Pancreas (tissue), 10 donors: ENCODE measurements at regions not wholly inside any gene's neighbourhood (a gene's known extent, or its start where the extent isn't known, plus 50 kb on each side); places are given as distances from the start of the nearest gene placed in this dataset.

Source experiments
- ATAC-seq, 4 donors: fragments of 200-7000 bp; cut with Tn5 transposase; one replicate each; pipeline versions ENCODE4 v1.8.0 to v1.9.1; 2020; ENCODE audit warnings: mild to moderate bottlenecking in 4 of 4, moderate library complexity in 4 of 4
- DNase-seq, 6 donors: peaks; one replicate each; pipeline ENCODE4 v3.0.0-alpha.2; 2020
- FAIRE-seq: peaks from 2 replicates; lab custom pipeline; 2012; peaks lifted over from hg19 to GRCh38; lab: Jason Lieb, UNC
- H3K27ac ChIP-seq, 4 donors: fragments of 200-600 bp; sonication (generic); 1 replicate in 3 of 4; 2 replicates in 1 of 4; pipeline versions ENCODE4 v1.5.0 to v1.8.0; 2020
- H3K27me3 ChIP-seq, 4 donors: fragments of 200-600 bp; one replicate each; pipeline ENCODE4 v1.8.0; 2021
- H3K36me3 ChIP-seq, 3 donors: fragments of 200-600 bp; sonication (generic) in 1 of 3; one replicate each; pipeline versions ENCODE4 v1.5.0 to v1.8.0; 2020 to 2021
- H3K4me1 ChIP-seq, 3 donors: fragments of 200-600 bp; one replicate each; pipeline ENCODE4 v1.8.0; 2021
- H3K4me3 ChIP-seq, 4 donors: fragments of 200-600 bp; sonication (generic) in 2 of 4; one replicate each; pipeline versions ENCODE4 v1.5.0 to v1.8.0; 2020 to 2021
- H3K9me3 ChIP-seq, 4 donors: fragments of 200-600 bp; one replicate each; pipeline ENCODE4 v1.8.0; 2021
- CTCF ChIP-seq, 4 donors: fragments of 200-600 bp; sonication (generic) in 3 of 4; IDR thresholded peaks; one replicate each; pipeline versions ENCODE4 v1.5.0 to v1.8.0; 2021; ENCODE audit warnings: antibody characterized with exemption in 4 of 4
- WGBS, 2 donors: extraction: QIAGEN DNeasy Blood & Tissue Kit; methylation state at CpG; one replicate each; pipeline ENCODE4 v1.1.7; 2013; 5-methylcytosine and 5-hydroxymethylcytosine counted together
- intact Hi-C, 3 donors: fragments of 100-400 bp; cut with DNase I; formaldehyde crosslinking; loops; one replicate each; pipeline versions ENCODE4 v1.11.1 to v1.14.2; 2022
- donor health status: healthy with polysubstance abuse.
- donor health status: DM: no; HTN: no; CAD: no; lungs with moderate emphysema.
- donor health status: DM: no; HTN: no; CAD: no.
- donor health status: control.
- donor health status: control.
- donor health status: Bipolar disorder and iron deficiency.
- donor health status: DM: yes; HTN: yes; CAD: no.
- donor health status: DM: no; HTN: no; CAD: no.
- donor health status: DM: no; HTN: no; CAD: no.
- donor health status: DM: yes; HTN: yes; CAD: no.

DNA sequence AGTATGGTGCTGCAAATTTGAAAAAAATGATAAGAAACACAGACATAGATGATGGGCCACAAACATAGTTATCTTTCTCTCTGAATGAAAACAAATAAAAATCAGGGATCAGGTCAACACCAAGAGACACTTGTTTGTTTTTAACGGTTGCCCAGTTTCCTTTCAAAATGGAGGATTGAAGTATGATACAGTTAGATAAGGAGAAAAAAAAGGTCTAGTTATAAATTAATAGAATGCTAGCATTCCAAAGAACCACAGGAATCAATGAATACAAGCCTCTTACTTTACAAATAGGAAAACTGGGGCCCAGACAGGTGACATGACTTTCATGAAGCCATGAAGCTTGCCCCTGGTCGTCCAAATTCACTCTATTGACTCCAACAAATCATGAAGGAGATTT is 305.1 kb downstream of the ZNF621 start:
- 7 to 16% methylated on average over 2 of the region's 2 CpGs for WGBS, 2 donors
- intact Hi-C loops = no loop called here
- H3K4me3 ChIP-seq = no peak overlapping the region
- TF ChIP-seq CTCF (IDR thresholded peaks at IDR 0.05) = no peak
- H3K27ac ChIP-seq = no peak overlapping the region
- ATAC-seq = peak in 2 of 4 donors; percentile 36 to 74
- no peak for FAIRE-seq
- H3K9me3 ChIP-seq = no peaks in the 10 kb centered on the region
- no peak for DNase-seq
- H3K4me1 ChIP-seq = peaks cover 0 to 5% (median 5%) of the 10 kb centered on the region in 3 donors
- no peaks in the 10 kb centered on the region for H3K27me3 ChIP-seq
- H3K36me3 ChIP-seq = no peaks in the 10 kb centered on the region

- WGBS, 2 donors = 96 to 97% methylated on average over 2 of the region's 2 CpGs
- no peak overlapping the region for H3K27ac ChIP-seq
- FAIRE-seq = no peak
- intact Hi-C loops = no loop called here
- no peak for ATAC-seq
- H3K4me1 ChIP-seq = no peaks in the 10 kb centered on the region
- no peak overlapping the region for H3K4me3 ChIP-seq
- H3K9me3 ChIP-seq = no peaks in the 10 kb centered on the region
- no peak for DNase-seq
- no peak for TF ChIP-seq CTCF (IDR thresholded peaks at IDR 0.05)
- H3K36me3 ChIP-seq = no peaks in the 10 kb centered on the region
- no peaks in the 10 kb centered on the region for H3K27me3 ChIP-seq
These were observed 312.5 kb downstream of the ZNF621 start for GRCh38 chr3:40837300-40837699.

DNA sequence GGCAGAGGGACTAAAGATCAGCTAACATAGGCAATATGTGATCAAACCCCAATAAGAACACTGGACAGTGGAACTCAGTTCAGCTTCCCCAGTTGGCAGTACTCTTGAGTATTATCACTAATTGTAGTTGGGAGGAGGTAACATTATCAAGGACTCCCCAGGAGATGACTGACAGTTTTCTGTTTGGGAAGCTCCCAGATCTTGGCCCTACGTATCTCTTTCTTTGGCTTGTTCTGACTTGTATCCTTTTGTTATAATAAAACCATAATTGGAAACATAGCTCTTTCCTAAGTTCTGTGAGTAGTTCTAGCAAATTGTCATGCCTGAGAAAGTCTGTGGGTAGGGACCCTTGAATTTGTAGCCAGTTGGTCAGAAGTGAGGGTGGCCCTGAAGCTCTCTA is 316.4 kb downstream of the ZNF621 start:
- Histone ChIP-seq H3K4me3 (no peak overlapping the region), H3K27me3 (no peaks in the 10 kb centered on the region), H3K36me3 (no peaks in the 10 kb centered on the region), H3K4me1 (no peaks in the 10 kb centered on the region), H3K9me3 (no peaks in the 10 kb centered on the region), H3K27ac (no peak overlapping the region)
- 95 to 100% methylated on average over 1 of the region's 1 CpG for WGBS, 2 donors
- TF ChIP-seq CTCF (IDR thresholded peaks at IDR 0.05) = no peak
- FAIRE-seq = no peak
- DNase-seq = no peak
- ATAC-seq = no peak
- intact Hi-C loops = no loop called here

DNA sequence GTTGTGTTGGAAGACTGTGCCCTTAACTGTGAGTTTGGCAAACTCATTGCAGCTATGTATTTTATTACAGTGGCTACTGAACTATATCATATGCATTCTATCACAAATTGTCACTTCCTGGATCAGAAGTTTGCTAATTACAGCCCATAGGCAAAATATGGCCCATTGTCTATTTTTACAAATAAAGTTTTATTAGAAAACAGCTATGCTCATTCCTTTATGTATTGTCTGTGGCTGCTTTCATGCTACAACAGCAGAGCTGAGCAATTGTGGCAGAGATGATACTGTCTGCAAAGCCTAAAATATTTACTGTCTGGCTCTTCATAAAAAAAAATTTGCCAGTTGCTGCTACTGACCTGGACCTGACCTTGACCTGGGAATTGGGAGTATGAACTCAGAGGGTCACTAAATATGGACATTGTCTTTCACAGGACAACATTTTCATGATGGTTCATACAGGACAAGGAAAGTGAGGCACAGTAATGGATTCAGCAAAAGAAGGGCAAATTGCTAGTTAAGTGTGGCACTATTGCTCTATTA is 316.9 kb downstream of the ZNF621 start:
- no peaks in the 10 kb centered on the region for H3K36me3 ChIP-seq
- no peaks in the 10 kb centered on the region for H3K4me1 ChIP-seq
- DNase-seq (no peak), ATAC-seq (no peak), FAIRE-seq (no peak)
- no peak overlapping the region for H3K27ac ChIP-seq
- H3K9me3 ChIP-seq = no peaks in the 10 kb centered on the region
- TF ChIP-seq CTCF (IDR thresholded peaks at IDR 0.05) = no peak
- H3K27me3 ChIP-seq = no peaks in the 10 kb centered on the region
- intact Hi-C loops = no loop called here
- no peak overlapping the region for H3K4me3 ChIP-seq

DNA sequence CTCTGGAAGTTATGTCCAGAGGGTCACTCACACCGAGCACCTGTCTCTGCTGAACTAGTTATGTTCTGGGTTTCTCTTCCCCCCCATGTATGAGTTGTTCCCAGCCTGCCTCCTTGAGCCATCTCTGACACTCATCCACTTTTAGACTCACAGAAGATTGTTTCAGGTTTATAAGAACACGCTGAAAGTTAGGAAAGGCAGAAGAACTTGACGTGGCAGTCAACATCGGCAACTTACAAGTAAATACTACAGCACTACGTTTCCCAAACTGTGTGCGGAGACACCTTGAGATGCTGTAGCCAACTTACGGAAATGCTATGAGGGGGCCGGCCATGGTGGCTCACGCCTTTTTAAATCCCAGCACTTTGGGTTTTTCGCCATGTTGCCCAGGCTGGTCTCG is 318.0 kb downstream of the ZNF621 start:
- Histone ChIP-seq H3K4me3 (no peak overlapping the region), H3K36me3 (no peaks in the 10 kb centered on the region), H3K4me1 (no peaks in the 10 kb centered on the region), H3K27me3 (no peaks in the 10 kb centered on the region), H3K27ac (no peak overlapping the region), H3K9me3 (no peaks in the 10 kb centered on the region)
- ATAC-seq (no peak), FAIRE-seq (no peak), DNase-seq (no peak)
- intact Hi-C loops = no loop called here
- WGBS, 2 donors = 93 to 95% methylated on average over 11 of the region's 11 CpGs
- TF ChIP-seq CTCF (IDR thresholded peaks at IDR 0.05) = no peak
